ENCODE measurements at regions not wholly inside any gene's neighbourhood (a gene's known extent, or its start where the extent isn't known, plus 50 kb on each side); places are given as distances from the start of the nearest gene placed in this dataset.

DNA sequence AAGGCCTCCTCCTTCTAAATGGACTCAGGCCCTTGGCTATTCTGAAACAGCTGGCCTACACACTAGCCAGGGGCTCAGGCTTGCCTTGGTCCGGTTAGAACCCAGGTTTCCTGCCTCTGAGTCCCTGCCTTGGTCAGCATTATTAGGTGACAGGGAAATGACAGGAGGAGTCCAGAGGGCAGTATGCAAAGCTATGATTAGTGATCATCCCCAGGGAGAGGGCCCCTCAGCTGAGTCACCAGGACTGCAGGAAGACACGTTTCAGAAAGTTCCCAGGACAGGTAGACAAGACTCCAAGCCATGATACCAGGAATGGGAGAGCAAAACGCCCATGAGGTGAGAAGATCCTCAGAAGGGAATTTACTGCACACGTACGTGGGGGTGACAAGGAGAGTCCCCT is 301.1 kb upstream of the COBL start:
- TF ChIP-seq, protein P1, sequence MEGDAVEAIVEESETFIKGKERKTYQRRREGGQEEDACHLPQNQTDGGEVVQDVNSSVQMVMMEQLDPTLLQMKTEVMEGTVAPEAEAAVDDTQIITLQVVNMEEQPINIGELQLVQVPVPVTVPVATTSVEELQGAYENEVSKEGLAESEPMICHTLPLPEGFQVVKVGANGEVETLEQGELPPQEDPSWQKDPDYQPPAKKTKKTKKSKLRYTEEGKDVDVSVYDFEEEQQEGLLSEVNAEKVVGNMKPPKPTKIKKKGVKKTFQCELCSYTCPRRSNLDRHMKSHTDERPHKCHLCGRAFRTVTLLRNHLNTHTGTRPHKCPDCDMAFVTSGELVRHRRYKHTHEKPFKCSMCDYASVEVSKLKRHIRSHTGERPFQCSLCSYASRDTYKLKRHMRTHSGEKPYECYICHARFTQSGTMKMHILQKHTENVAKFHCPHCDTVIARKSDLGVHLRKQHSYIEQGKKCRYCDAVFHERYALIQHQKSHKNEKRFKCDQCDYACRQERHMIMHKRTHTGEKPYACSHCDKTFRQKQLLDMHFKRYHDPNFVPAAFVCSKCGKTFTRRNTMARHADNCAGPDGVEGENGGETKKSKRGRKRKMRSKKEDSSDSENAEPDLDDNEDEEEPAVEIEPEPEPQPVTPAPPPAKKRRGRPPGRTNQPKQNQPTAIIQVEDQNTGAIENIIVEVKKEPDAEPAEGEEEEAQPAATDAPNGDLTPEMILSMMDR (IDR thresholded peaks at IDR 0.05; ENCODE audit: low read depth, low read length, poor library complexity, severe bottlenecking), result no peak
- TF ChIP-seq EZH2phosphoT487 (IDR thresholded peaks at IDR 0.05; ENCODE audit: borderline replicate concordance, low read length), result no peak

Data from DOHH2 (cell line).